Amniotic epithelial cell (primary cell): ENCODE measurements at regions not wholly inside any gene's neighbourhood (a gene's known extent, or its start where the extent isn't known, plus 50 kb on each side); places are given as distances from the start of the nearest gene placed in this dataset.
"Not testable (repeated sequence)": the region's sequence is repeated elsewhere in the genome, so short reads cannot be mapped to it uniquely, and the experiment has no call there.

ENCODE experiments used
- DNase-seq: peaks from one replicate; pipeline ENCODE4 v3.0.0-alpha.2; 2010; ENCODE audit warnings: low read depth

- DNase-seq: no peak
Measured at GRCh38 chr11:23252426-23252825, 392.2 kb upstream of the CCDC179 start.

GRCh38 chr11:23257088-23257487, 396.8 kb upstream of the CCDC179 start:
- DNase-seq: no peak

- no peak for DNase-seq
Measured at GRCh38 chr11:23257556-23257955, 397.3 kb upstream of the CCDC179 start.

GRCh38 chr11:23263466-23263865, 403.2 kb upstream of the CCDC179 start:
- peak; percentile 5 for DNase-seq

GRCh38 chr11:23272095-23272494, 411.8 kb upstream of the CCDC179 start:
- no peak for DNase-seq

- peak; percentile 82 for DNase-seq
Measured at GRCh38 chr11:23278121-23278520, 417.8 kb upstream of the CCDC179 start.

- peak; percentile 98 for DNase-seq
Measured at GRCh38 chr11:23280088-23280487, 419.8 kb upstream of the CCDC179 start.

GRCh38 chr11:23283666-23284065, 423.4 kb upstream of the CCDC179 start:
- DNase-seq: peak; percentile 45

GRCh38 chr11:23284631-23285030, 424.4 kb upstream of the CCDC179 start:
- DNase-seq: peak; percentile 80

GRCh38 chr11:23288003-23288783, 427.9 kb upstream of the CCDC179 start:
- DNase-seq: peak; percentile 93

GRCh38 chr11:23295241-23295640, 435.0 kb upstream of the CCDC179 start:
- no peak for DNase-seq

GRCh38 chr11:23308041-23308440, 447.8 kb upstream of the CCDC179 start:
- no peak for DNase-seq

GRCh38 chr11:23310276-23310675, 450.0 kb upstream of the CCDC179 start:
- DNase-seq: peak; percentile 69

- DNase-seq: peak; percentile 40
Measured at GRCh38 chr11:23311986-23312940, 452.0 kb upstream of the CCDC179 start.

- DNase-seq: peak; percentile 31
Measured at GRCh38 chr11:23313001-23313400, 452.7 kb upstream of the CCDC179 start.

GRCh38 chr11:23314162-23314561, 453.9 kb upstream of the CCDC179 start:
- DNase-seq: no peak

GRCh38 chr11:23315286-23315685, 455.0 kb upstream of the CCDC179 start:
- no peak for DNase-seq

GRCh38 chr11:23317816-23318215, 457.5 kb upstream of the CCDC179 start:
- DNase-seq: no peak

- DNase-seq: no peak
Measured at GRCh38 chr11:23318670-23319069, 458.4 kb upstream of the CCDC179 start.

GRCh38 chr11:23320131-23320530, 459.9 kb upstream of the CCDC179 start:
- peak; percentile 73 for DNase-seq

GRCh38 chr11:23335586-23335985, 475.3 kb upstream of the CCDC179 start:
- not testable (repeated sequence) for DNase-seq

- peak; percentile 4 for DNase-seq
Measured at GRCh38 chr11:23336961-23337360, 476.7 kb upstream of the CCDC179 start.

- DNase-seq: no peak
Measured at GRCh38 chr11:23353611-23354010, 493.3 kb upstream of the CCDC179 start.
